Panc1 (cell line): ENCODE measurements at regions not wholly inside any gene's neighbourhood (a gene's known extent, or its start where the extent isn't known, plus 50 kb on each side); places are given as distances from the start of the nearest gene placed in this dataset.

Source experiments
- ATAC-seq: fragments of 200-7000 bp; cut with Tn5 transposase; 2 replicates; pipeline ENCODE4 v1.9.1; 2020; ENCODE audit warnings: mild to moderate bottlenecking, moderate library complexity
- BruUV-seq: library from RNA; stranded (reverse); fragments of 400-500 nt; replicated peaks from 2 replicates; lab custom pipeline; 2021; lab: Mats Ljungman, UMichigan
- CTCF ChIA-PET: fragments of 300-600 bp; sonication (Branson Sonifier 250); formaldehyde crosslinking; loops from one replicate; lab custom pipeline; 2022; ENCODE audit warnings: antibody characterized with exemption; lab: Charles Lee
- POLR2A ChIA-PET: fragments of 300-600 bp; sonication (Branson Sonifier 250); formaldehyde crosslinking; loops from one replicate; lab custom pipeline; 2022; ENCODE audit warnings: antibody characterized with exemption; lab: Charles Lee
- DNase-seq: peaks from one replicate; pipeline ENCODE4 v3.0.0-alpha.2; 2010; ENCODE audit warnings: low read depth, low spot score
- H3K27ac ChIP-seq: 2 replicates; pipeline ENCODE4 v1.5.1; 2011; ENCODE audit warnings: mild to moderate bottlenecking, low read length, inconsistent platforms
- H3K27me3 ChIP-seq: fragments of 200-500 bp; sonication (Bioruptor generic); 2 replicates; pipeline ENCODE4 v1.6.0; 2014; ENCODE audit warnings: low read length, inconsistent platforms; ENCODE audit not compliant: control insufficient read depth, insufficient read depth
- H3K36me3 ChIP-seq: fragments of 200-500 bp; sonication (Bioruptor generic); 2 replicates; pipeline ENCODE4 v1.5.1; 2014; ENCODE audit warnings: inconsistent platforms, mild to moderate bottlenecking, low read length, moderate library complexity; ENCODE audit not compliant: control insufficient read depth, insufficient read depth
- H3K4me1 ChIP-seq: 2 replicates; pipeline ENCODE4 v1.5.1; 2011; ENCODE audit warnings: inconsistent platforms, mild to moderate bottlenecking, low read length, moderate library complexity; ENCODE audit not compliant: control insufficient read depth, insufficient read depth
- H3K4me3 ChIP-seq, 2 experiments: 2 replicates each; pipeline ENCODE4 v1.5.1; 2011 to 2012; ENCODE audit warnings: low read depth in 2 of 2, low read length in 2 of 2, mild to moderate bottlenecking in 2 of 2, inconsistent platforms in 1 of 2, moderate library complexity in 1 of 2
- H3K9me3 ChIP-seq: fragments of 200-500 bp; sonication (Bioruptor generic); 2 replicates; pipeline ENCODE4 v1.5.1; 2014; ENCODE audit warnings: low read depth, mild to moderate bottlenecking, inconsistent platforms, low read length, moderate library complexity; ENCODE audit not compliant: control insufficient read depth, insufficient read depth
- POLR2AphosphoS5 ChIP-seq: IDR thresholded peaks from 2 replicates; pipeline ENCODE4 v1.6.1; 2012; ENCODE audit warnings: mild to moderate bottlenecking, low read depth, low read length, moderate library complexity
- SIN3A ChIP-seq: IDR thresholded peaks from 2 replicates; pipeline ENCODE4 v1.6.1; 2012; ENCODE audit warnings: low read depth, mild to moderate bottlenecking, low read length, moderate library complexity, borderline replicate concordance; ENCODE audit not compliant: insufficient read depth
- TCF7L2 ChIP-seq: IDR thresholded peaks from 2 replicates; pipeline ENCODE4 v1.6.1; 2011; ENCODE audit warnings: mild to moderate bottlenecking, low read depth, low read length, inconsistent platforms
- in situ Hi-C: cut with HindIII; loops from 2 replicates; pipeline ENCODE4 v1.10.0; 2016; ENCODE audit warnings: low sequenced_read_pairs, low pct_unique_long_range_greater_than_20kb
- intact Hi-C: fragments of 100-400 bp; cut with micrococcal nuclease; formaldehyde crosslinking; loops from one replicate; pipeline ENCODE4 v1.10.0; 2022; ENCODE audit not compliant: unreplicated experiment
- TF ChIP-seq, protein P1 (sequence below): fragments of 450-650 bp; IDR thresholded peaks from 2 replicates; pipeline ENCODE4 v1.5.1; 2017; ENCODE audit warnings: mild to moderate bottlenecking
- TF ChIP-seq, protein P2 (sequence below), 2 experiments: IDR thresholded peaks; 2 replicates each; pipeline ENCODE4 v1.6.1; 2011 to 2012; ENCODE audit warnings: low read depth in 2 of 2, control low read depth in 1 of 2, low read length in 1 of 2, mild to moderate bottlenecking in 1 of 2, moderate library complexity in 1 of 2; ENCODE audit not compliant: insufficient read depth in 1 of 2

DNA sequence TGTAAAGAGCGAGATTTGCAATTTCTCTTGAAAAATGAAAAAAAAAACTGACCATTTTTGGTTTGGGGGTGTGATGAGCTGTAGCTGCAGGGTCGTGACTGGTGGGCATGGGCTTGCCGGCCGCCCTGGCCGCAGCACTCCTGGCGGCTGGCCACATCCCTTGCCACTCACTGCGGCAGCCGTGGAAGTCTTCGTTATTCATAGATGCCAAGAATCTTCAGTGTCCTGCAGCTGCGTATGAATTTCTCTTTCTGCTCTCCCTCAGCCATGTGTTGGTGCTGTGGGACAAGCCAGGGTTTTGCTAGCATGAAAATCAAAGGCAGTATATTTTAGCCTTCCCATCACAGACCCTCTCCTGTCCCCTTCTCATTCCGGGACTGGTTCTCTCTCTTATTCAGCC, 151.7 kb upstream of the TSHZ3 start:
- ChIA-PET POLR2A (no interaction called here), CTCF (no interaction called here)
- in situ Hi-C loops (no loop called here), intact Hi-C loops (no loop called here)
- Histone ChIP-seq H3K36me3 (no peaks in the 10 kb centered on the region), H3K9me3 (no peaks in the 10 kb centered on the region), H3K27me3 (no peaks in the 10 kb centered on the region; the same call in 1 of the 2 replicates), H3K4me1 (no peaks in the 10 kb centered on the region), H3K4me3 (no peak overlapping the region), H3K27ac (no peak overlapping the region)
- no TSS peak for BruUV-seq
- ATAC-seq = no peak
- DNase-seq = no peak
- TF ChIP-seq, protein P1, sequence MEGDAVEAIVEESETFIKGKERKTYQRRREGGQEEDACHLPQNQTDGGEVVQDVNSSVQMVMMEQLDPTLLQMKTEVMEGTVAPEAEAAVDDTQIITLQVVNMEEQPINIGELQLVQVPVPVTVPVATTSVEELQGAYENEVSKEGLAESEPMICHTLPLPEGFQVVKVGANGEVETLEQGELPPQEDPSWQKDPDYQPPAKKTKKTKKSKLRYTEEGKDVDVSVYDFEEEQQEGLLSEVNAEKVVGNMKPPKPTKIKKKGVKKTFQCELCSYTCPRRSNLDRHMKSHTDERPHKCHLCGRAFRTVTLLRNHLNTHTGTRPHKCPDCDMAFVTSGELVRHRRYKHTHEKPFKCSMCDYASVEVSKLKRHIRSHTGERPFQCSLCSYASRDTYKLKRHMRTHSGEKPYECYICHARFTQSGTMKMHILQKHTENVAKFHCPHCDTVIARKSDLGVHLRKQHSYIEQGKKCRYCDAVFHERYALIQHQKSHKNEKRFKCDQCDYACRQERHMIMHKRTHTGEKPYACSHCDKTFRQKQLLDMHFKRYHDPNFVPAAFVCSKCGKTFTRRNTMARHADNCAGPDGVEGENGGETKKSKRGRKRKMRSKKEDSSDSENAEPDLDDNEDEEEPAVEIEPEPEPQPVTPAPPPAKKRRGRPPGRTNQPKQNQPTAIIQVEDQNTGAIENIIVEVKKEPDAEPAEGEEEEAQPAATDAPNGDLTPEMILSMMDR = no peak
- TF ChIP-seq POLR2AphosphoS5 (no peak), SIN3A (no peak), TCF7L2 (no peak)
- TF ChIP-seq, protein P2, sequence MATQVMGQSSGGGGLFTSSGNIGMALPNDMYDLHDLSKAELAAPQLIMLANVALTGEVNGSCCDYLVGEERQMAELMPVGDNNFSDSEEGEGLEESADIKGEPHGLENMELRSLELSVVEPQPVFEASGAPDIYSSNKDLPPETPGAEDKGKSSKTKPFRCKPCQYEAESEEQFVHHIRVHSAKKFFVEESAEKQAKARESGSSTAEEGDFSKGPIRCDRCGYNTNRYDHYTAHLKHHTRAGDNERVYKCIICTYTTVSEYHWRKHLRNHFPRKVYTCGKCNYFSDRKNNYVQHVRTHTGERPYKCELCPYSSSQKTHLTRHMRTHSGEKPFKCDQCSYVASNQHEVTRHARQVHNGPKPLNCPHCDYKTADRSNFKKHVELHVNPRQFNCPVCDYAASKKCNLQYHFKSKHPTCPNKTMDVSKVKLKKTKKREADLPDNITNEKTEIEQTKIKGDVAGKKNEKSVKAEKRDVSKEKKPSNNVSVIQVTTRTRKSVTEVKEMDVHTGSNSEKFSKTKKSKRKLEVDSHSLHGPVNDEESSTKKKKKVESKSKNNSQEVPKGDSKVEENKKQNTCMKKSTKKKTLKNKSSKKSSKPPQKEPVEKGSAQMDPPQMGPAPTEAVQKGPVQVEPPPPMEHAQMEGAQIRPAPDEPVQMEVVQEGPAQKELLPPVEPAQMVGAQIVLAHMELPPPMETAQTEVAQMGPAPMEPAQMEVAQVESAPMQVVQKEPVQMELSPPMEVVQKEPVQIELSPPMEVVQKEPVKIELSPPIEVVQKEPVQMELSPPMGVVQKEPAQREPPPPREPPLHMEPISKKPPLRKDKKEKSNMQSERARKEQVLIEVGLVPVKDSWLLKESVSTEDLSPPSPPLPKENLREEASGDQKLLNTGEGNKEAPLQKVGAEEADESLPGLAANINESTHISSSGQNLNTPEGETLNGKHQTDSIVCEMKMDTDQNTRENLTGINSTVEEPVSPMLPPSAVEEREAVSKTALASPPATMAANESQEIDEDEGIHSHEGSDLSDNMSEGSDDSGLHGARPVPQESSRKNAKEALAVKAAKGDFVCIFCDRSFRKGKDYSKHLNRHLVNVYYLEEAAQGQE (IDR thresholded peaks at IDR 0.05; ENCODE audit: insufficient read depth in 1 of 2, low read depth in 2 of 2, low read length in 1 of 2) = no peak

DNA sequence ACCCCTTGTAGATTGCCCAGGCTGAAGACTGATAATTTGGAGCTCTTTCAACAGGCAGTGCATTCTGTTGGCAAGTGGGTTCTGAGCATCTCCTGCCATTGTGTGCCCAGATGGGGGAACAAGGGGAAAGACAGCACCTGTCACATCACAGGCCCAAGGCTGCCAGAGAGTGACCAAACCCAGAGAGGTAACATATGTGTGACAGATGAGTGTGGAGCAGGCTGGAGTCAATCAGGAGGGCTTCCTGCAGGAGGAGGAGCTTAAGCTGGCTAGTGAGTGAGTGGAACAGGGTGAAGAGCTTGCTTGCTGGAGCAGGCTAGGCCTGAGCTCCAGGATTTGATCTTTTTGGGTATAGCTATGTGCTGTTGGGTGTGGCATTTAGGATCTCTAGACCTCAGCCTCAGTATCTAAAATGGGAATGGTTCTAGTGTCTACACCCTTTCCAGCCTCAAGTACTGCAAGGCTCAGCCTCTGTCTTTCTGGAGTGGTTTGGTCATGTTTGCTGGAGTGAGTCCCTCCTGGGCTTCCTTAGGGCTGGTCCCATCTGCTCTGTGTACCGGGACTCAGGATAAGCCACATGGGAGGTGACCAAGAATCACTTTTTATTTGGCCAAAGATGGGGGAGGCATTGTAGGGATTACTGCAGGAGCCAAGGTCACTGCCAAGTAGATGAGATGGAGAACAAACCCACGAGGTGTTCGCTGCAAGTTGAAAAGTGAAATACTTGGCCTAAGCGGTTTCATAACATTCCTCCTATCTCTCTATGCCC, 152.4 kb upstream of the TSHZ3 start:
- Histone ChIP-seq H3K9me3 (no peaks in the 10 kb centered on the region), H3K27me3 (no peaks in the 10 kb centered on the region; the same call in 1 of the 2 replicates), H3K27ac (no peak overlapping the region), H3K36me3 (no peaks in the 10 kb centered on the region), H3K4me3 (no peak overlapping the region), H3K4me1 (no peaks in the 10 kb centered on the region)
- ChIA-PET POLR2A (no interaction called here), CTCF (no interaction called here)
- DNase-seq = no peak
- no peak for TF ChIP-seq TCF7L2
- TF ChIP-seq SIN3A = no peak
- TF ChIP-seq, protein P1 = no peak
- no TSS peak for BruUV-seq
- intact Hi-C loops = no loop called here
- in situ Hi-C loops = no loop called here
- no peak for ATAC-seq
